ENCODE measurements at regions not wholly inside any gene's neighbourhood (a gene's known extent, or its start where the extent isn't known, plus 50 kb on each side); places are given as distances from the start of the nearest gene placed in this dataset.

GRCh38 chr2:172299741-172300140 is 127.6 kb upstream of the ITGA6 start:
- ATAC-seq, result no peak
- H3K36me3 ChIP-seq, result no peaks in the 10 kb centered on the region
- intact Hi-C loops (cut with DNase I), result no loop called here
- no peak for TF ChIP-seq CTCF (IDR thresholded peaks at IDR 0.05)
- no peak overlapping the region for H3K27ac ChIP-seq
- no peaks in the 10 kb centered on the region for H3K9me3 ChIP-seq
- no peak overlapping the region for H3K4me3 ChIP-seq
- peaks cover 11% of the 10 kb centered on the region for H3K4me1 ChIP-seq
- DNase-seq, result no peak
- no peaks in the 10 kb centered on the region for H3K27me3 ChIP-seq (ENCODE audit: low read depth)

GRCh38 chr2:172300851-172301250 is 126.5 kb upstream of the ITGA6 start:
- TF ChIP-seq CTCF (IDR thresholded peaks at IDR 0.05), result no peak
- ATAC-seq (no peak), DNase-seq (no peak)
- Histone ChIP-seq H3K4me1 (peaks cover 11% of the 10 kb centered on the region), H3K9me3 (no peaks in the 10 kb centered on the region), H3K27ac (no peak overlapping the region), H3K36me3 (no peaks in the 10 kb centered on the region), H3K4me3 (no peak overlapping the region), H3K27me3 (ENCODE audit: low read depth) (no peaks in the 10 kb centered on the region)
- intact Hi-C loops (cut with DNase I), result no loop called here

GRCh38 chr2:172305066-172305465 is 122.3 kb upstream of the ITGA6 start:
- intact Hi-C loops (cut with DNase I), result no loop called here

GRCh38 chr2:172307800-172308199 is 119.6 kb upstream of the ITGA6 start:
- Histone ChIP-seq H3K4me3 (no peak overlapping the region), H3K27me3 (ENCODE audit: low read depth) (no peaks in the 10 kb centered on the region), H3K36me3 (no peaks in the 10 kb centered on the region), H3K27ac (no peak overlapping the region), H3K9me3 (no peaks in the 10 kb centered on the region), H3K4me1 (peaks cover 14% of the 10 kb centered on the region)
- ATAC-seq, result peak in 1 of 2 donors; percentile 18
- TF ChIP-seq CTCF (IDR thresholded peaks at IDR 0.05), result no peak
- intact Hi-C loops (cut with DNase I), result no loop called here
- DNase-seq, result no peak

More at GRCh38 chr2:172305066-172305465, 122.3 kb upstream of the ITGA6 start:
- H3K36me3 ChIP-seq, result no peaks in the 10 kb centered on the region
- H3K4me3 ChIP-seq, result no peak overlapping the region
- no peak for TF ChIP-seq CTCF (IDR thresholded peaks at IDR 0.05)
- H3K4me1 ChIP-seq, result peaks cover 15% of the 10 kb centered on the region
- no peaks in the 10 kb centered on the region for H3K27me3 ChIP-seq (ENCODE audit: low read depth)
- H3K9me3 ChIP-seq, result no peaks in the 10 kb centered on the region
- H3K27ac ChIP-seq, result no peak overlapping the region
- DNase-seq, result no peak
- no peak for ATAC-seq

GRCh38 chr2:172308253-172308935 is 119.0 kb upstream of the ITGA6 start:
- no peak overlapping the region for H3K4me3 ChIP-seq
- no peaks in the 10 kb centered on the region for H3K27me3 ChIP-seq (ENCODE audit: low read depth)
- no peak overlapping the region for H3K27ac ChIP-seq
- peak in 1 of 2 donors; percentile 11 for ATAC-seq
- no peak for DNase-seq
- no peaks in the 10 kb centered on the region for H3K9me3 ChIP-seq
- intact Hi-C loops (cut with DNase I), result no loop called here
- peaks cover 14% of the 10 kb centered on the region for H3K4me1 ChIP-seq
- no peak for TF ChIP-seq CTCF (IDR thresholded peaks at IDR 0.05)
- no peaks in the 10 kb centered on the region for H3K36me3 ChIP-seq
